ENCODE measurements at regions not wholly inside any gene's neighbourhood (a gene's known extent, or its start where the extent isn't known, plus 50 kb on each side); places are given as distances from the start of the nearest gene placed in this dataset.

DNA sequence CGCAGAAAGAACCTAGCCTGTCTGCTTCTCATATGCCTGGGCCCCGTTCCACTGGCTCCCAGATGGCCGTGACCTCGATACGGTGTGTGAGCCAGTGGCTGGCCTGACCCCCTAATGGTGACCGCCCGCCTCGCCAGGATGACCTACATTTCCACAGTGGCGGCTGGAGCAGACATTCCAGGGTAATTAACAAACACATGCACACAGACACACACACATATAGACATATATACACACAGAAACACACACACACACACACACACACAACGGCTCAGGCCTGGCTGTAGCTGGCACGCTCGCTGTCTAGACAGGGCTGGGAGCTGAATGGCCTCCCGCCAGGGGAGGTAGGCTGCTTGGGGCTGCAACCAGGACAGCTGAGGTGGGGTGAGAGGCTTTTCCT lies 227.1 kb downstream of the ANKRD60 start:
- Mint-ChIP-seq H3K36me3 (ENCODE audit: low read depth) (no peaks in the 10 kb centered on the region), H3K27me3 (ENCODE audit: low read depth, poor library complexity) (peaks cover 39% of the 10 kb centered on the region), H3K9me3 (no peaks in the 10 kb centered on the region), H3K4me3 (no peak overlapping the region), H3K4me1 (peaks cover 19% of the 10 kb centered on the region), H3K27ac (peak overlapping the region; percentile 72)
- DNase-seq, result peak; percentile 37
- TF ChIP-seq, protein P1, sequence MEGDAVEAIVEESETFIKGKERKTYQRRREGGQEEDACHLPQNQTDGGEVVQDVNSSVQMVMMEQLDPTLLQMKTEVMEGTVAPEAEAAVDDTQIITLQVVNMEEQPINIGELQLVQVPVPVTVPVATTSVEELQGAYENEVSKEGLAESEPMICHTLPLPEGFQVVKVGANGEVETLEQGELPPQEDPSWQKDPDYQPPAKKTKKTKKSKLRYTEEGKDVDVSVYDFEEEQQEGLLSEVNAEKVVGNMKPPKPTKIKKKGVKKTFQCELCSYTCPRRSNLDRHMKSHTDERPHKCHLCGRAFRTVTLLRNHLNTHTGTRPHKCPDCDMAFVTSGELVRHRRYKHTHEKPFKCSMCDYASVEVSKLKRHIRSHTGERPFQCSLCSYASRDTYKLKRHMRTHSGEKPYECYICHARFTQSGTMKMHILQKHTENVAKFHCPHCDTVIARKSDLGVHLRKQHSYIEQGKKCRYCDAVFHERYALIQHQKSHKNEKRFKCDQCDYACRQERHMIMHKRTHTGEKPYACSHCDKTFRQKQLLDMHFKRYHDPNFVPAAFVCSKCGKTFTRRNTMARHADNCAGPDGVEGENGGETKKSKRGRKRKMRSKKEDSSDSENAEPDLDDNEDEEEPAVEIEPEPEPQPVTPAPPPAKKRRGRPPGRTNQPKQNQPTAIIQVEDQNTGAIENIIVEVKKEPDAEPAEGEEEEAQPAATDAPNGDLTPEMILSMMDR (IDR thresholded peaks at IDR 0.05), result no peak

DNA sequence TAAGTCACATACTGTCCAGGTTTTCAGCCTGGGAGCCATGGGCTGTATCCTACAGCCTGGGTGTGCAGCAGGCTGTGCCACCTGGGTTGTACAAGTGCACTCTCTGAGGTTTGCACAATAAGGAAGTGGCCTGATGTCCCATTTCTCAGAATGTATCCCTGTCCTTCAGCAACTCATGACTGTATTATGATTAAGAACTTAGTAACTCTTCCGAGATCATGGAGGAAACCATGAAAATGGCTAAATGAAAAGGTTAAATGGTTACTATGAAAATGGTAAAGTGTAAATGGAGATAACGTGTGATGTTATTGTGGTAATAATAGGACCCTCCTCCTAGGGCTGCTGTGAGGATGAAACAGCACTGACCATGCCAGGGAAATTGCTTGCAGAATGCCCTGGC lies 227.6 kb downstream of the ANKRD60 start:
- Mint-ChIP-seq H3K4me3 (no peak overlapping the region), H3K27ac (no peak overlapping the region), H3K36me3 (ENCODE audit: low read depth) (no peaks in the 10 kb centered on the region), H3K4me1 (peaks cover 19% of the 10 kb centered on the region), H3K27me3 (ENCODE audit: low read depth, poor library complexity) (peaks cover 40% of the 10 kb centered on the region), H3K9me3 (no peaks in the 10 kb centered on the region)
- DNase-seq, result no peak
- TF ChIP-seq, protein P1 (IDR thresholded peaks at IDR 0.05), result no peak

DNA sequence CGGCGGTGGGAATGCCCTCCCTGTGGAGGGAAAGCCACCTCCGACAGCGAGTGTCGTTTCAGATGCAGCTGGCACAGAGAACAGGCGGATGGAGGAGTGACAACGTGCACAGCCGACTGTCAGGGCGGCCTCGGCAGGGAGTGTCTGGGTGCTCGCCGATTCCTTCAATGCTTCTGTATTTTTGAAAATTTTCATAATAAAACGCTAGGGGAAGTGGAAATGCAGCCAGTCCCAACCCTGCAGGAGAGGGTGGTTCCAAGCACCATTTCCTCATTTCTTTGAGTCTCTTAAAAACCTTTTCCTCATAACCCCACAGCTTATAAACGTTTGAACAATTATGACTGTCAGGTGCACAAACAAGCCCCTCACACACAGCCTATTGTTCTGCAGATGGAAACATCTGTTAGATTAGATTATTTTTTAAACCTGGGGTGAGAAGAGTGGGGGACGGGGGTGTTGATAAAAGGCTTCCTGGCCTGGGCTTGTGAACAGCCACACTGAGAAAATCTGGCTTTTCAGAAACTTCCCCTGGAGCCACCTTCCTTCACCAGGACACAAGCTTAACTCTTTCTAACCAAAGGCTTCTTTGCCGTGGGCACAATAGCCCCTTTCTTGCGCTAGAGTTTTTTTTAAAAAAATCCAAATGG lies 228.9 kb downstream of the ANKRD60 start:
- peaks cover 42% of the 10 kb centered on the region for H3K27me3 Mint-ChIP-seq (ENCODE audit: low read depth, poor library complexity)
- peak overlapping the region; percentile 20 for H3K4me3 Mint-ChIP-seq
- no peaks in the 10 kb centered on the region for H3K9me3 Mint-ChIP-seq
- TF ChIP-seq, protein P1 (IDR thresholded peaks at IDR 0.05), result no peak
- no peak for DNase-seq
- peaks cover 19% of the 10 kb centered on the region for H3K4me1 Mint-ChIP-seq
- H3K36me3 Mint-ChIP-seq (ENCODE audit: low read depth), result no peaks in the 10 kb centered on the region
- no peak overlapping the region for H3K27ac Mint-ChIP-seq

DNA sequence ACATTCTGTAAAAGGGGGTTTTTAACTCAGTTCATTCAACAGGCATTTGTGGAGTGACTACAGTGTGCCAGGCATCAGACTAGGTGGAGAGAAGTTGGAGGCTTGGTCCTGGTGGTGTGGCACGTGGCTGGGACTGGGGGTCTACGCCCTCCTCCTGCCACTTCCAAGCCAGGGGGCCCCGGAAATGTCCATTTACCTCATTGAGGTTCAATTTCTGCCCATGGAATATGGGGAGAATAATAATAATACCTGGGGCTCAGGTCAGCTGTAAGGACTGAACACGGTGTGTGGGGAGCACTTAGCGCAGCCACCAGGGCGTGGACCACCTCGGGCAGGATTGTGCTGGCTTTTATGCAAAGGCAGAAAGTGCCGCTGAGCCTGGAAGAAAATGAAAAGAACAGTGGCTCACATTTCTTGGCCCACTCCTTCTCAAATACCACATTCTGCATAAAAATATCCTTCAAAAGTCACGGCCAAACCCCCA lies 229.4 kb downstream of the ANKRD60 start:
- Mint-ChIP-seq H3K27ac (no peak overlapping the region), H3K27me3 (ENCODE audit: low read depth, poor library complexity) (peaks cover 41% of the 10 kb centered on the region)

DNA sequence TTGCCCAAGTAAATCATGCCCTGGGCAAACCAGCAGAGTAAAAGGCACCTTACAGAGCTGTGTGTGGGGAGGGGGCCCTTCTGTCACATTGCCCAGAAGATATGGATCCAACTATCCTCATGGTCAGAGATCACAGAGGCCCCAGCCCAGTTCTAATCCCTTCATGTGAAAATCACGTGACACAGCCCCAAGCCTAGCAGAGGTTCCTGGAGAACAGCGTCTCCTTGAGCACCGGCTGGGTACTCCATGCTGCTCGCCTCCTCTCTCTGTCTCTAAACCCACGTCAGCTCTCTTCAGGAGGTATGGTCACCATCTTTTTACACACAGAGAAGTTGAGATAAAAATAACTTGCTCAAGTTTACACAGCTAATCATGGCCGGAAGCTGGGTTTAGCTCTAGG lies 230.2 kb downstream of the ANKRD60 start:
- peaks cover 40% of the 10 kb centered on the region for H3K27me3 Mint-ChIP-seq (ENCODE audit: low read depth, poor library complexity)
- no peak for DNase-seq
- H3K4me3 Mint-ChIP-seq, result no peak overlapping the region
- H3K27ac Mint-ChIP-seq, result no peak overlapping the region
- no peaks in the 10 kb centered on the region for H3K36me3 Mint-ChIP-seq (ENCODE audit: low read depth)
- H3K4me1 Mint-ChIP-seq, result peaks cover 27% of the 10 kb centered on the region
- no peaks in the 10 kb centered on the region for H3K9me3 Mint-ChIP-seq
- TF ChIP-seq, protein P1 (IDR thresholded peaks at IDR 0.05), result no peak

More for the DNA sequence above, 229.4 kb downstream of the ANKRD60 start:
- H3K4me3 Mint-ChIP-seq, result no peak overlapping the region
- TF ChIP-seq, protein P1 (IDR thresholded peaks at IDR 0.05), result no peak
- H3K36me3 Mint-ChIP-seq (ENCODE audit: low read depth), result no peaks in the 10 kb centered on the region
- peaks cover 19% of the 10 kb centered on the region for H3K4me1 Mint-ChIP-seq
- no peaks in the 10 kb centered on the region for H3K9me3 Mint-ChIP-seq
- DNase-seq, result no peak
